ENCODE measurements at regions not wholly inside any gene's neighbourhood (a gene's known extent, or its start where the extent isn't known, plus 50 kb on each side); places are given as distances from the start of the nearest gene placed in this dataset.

DNA sequence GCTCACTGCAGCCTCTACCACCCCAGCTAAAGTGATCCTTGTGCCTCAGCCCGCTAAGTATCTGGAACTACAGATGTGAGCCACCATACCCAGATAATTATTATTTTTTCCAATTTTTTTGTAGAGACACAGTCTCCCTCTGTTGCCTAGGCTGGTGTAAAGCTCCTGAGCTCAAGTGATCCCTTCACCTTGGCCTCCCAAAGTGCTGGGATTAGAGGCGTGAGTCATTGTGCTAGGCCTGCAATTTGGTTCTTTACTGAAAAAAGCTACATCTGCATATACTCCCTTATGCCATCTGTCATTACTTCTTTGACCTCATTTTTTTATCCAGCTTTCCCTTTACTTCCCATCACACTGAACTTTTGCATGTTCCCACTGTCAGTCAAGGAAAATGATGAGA, 2012.4 kb upstream of the IGFBP7 start:
- intact Hi-C loops (cut with DNase I; ENCODE audit: low total_unique reads): no loop called here
- DNase-seq (ENCODE audit: low spot score in 2 of 2): no peak
- TF ChIP-seq, protein P1, sequence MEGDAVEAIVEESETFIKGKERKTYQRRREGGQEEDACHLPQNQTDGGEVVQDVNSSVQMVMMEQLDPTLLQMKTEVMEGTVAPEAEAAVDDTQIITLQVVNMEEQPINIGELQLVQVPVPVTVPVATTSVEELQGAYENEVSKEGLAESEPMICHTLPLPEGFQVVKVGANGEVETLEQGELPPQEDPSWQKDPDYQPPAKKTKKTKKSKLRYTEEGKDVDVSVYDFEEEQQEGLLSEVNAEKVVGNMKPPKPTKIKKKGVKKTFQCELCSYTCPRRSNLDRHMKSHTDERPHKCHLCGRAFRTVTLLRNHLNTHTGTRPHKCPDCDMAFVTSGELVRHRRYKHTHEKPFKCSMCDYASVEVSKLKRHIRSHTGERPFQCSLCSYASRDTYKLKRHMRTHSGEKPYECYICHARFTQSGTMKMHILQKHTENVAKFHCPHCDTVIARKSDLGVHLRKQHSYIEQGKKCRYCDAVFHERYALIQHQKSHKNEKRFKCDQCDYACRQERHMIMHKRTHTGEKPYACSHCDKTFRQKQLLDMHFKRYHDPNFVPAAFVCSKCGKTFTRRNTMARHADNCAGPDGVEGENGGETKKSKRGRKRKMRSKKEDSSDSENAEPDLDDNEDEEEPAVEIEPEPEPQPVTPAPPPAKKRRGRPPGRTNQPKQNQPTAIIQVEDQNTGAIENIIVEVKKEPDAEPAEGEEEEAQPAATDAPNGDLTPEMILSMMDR (IDR thresholded peaks at IDR 0.05): no peak
- TF ChIP-seq POLR2A (IDR thresholded peaks at IDR 0.05): no peak
- 29 to 81% methylated on average over 1 to 2 of the region's 2 CpGs for WGBS, 2 donors
- H3K4me3 ChIP-seq (ENCODE audit: low read depth, poor library complexity, severe bottlenecking): no peak overlapping the region

DNA sequence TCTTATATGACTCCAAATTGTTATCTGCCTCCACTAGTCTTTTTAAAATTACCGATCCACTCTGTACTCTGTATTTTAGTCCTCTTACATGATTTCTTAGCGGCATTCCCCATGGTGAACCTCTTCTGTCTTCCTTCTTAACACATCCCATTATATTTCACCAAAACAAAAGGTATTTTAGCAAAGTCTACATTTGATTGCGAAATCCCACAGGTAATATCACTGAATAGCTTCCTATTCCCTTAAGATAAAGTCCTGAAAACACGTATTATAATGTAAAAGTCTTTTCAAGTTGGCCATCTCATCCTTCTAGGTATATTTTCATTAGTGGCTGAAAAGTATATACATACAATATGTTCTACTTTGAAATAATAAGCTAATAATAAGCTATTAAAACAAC, 2016.0 kb upstream of the IGFBP7 start:
- intact Hi-C loops (cut with DNase I; ENCODE audit: low total_unique reads): no loop called here
- TF ChIP-seq, protein P1 (IDR thresholded peaks at IDR 0.05): no peak
- no peak for TF ChIP-seq POLR2A (IDR thresholded peaks at IDR 0.05)
- H3K4me3 ChIP-seq (ENCODE audit: low read depth, poor library complexity, severe bottlenecking): no peak overlapping the region
- no peak for DNase-seq (ENCODE audit: low spot score in 2 of 2)
- 86 to 87% methylated on average over 4 of the region's 4 CpGs for WGBS, 2 donors

DNA sequence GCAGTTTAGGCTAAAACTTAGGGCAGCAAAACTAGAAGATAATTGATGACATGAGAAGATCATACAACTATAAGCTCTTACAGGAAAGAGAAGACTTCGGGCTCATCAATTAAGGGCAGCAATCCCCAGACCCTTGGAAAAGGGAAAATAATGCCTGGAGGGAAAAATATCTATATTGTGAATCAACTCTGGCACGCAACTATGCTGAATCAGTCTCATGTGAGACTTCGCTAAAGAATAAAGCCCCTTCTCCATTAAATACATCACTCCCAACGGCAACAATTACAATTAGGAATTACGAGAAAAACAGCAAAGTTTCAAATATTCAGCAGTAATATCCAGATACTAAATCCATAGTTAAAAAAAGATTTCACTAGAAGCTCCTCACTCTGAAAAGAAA, 2016.8 kb upstream of the IGFBP7 start:
- WGBS, 2 donors: 39 to 50% methylated on average over 5 of the region's 5 CpGs
- no peak for DNase-seq (ENCODE audit: low spot score in 2 of 2)
- TF ChIP-seq, protein P1 (IDR thresholded peaks at IDR 0.05): no peak
- no peak for TF ChIP-seq POLR2A (IDR thresholded peaks at IDR 0.05)
- intact Hi-C loops (cut with DNase I; ENCODE audit: low total_unique reads): no loop called here
- H3K4me3 ChIP-seq (ENCODE audit: low read depth, poor library complexity, severe bottlenecking): no peak overlapping the region

DNA sequence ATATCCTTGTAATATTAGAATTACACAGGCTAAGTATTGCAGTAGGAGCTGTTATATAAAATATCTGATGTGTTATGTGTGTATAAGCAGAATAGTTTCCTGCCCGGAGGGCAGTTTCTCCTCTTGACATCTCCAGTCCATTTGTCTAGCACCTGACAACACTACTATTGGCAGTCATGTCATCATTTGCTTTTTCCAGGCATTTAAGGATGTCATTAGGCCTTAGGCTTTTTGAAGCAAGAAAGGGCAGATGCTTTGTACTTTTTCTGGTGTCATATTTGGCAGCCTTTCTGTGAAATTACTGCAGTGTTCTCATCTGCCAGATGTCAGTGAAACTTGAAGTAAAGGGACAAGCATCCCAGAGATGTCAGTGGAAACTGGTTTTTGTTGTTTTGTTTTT, 2017.6 kb upstream of the IGFBP7 start:
- WGBS, 2 donors: 23 to 27% methylated on average over 1 of the region's 1 CpG
- no peak overlapping the region for H3K4me3 ChIP-seq (ENCODE audit: low read depth, poor library complexity, severe bottlenecking)
- intact Hi-C loops (cut with DNase I; ENCODE audit: low total_unique reads): no loop called here
- no peak for DNase-seq (ENCODE audit: low spot score in 2 of 2)
- no peak for TF ChIP-seq POLR2A (IDR thresholded peaks at IDR 0.05)
- TF ChIP-seq, protein P1 (IDR thresholded peaks at IDR 0.05): no peak

DNA sequence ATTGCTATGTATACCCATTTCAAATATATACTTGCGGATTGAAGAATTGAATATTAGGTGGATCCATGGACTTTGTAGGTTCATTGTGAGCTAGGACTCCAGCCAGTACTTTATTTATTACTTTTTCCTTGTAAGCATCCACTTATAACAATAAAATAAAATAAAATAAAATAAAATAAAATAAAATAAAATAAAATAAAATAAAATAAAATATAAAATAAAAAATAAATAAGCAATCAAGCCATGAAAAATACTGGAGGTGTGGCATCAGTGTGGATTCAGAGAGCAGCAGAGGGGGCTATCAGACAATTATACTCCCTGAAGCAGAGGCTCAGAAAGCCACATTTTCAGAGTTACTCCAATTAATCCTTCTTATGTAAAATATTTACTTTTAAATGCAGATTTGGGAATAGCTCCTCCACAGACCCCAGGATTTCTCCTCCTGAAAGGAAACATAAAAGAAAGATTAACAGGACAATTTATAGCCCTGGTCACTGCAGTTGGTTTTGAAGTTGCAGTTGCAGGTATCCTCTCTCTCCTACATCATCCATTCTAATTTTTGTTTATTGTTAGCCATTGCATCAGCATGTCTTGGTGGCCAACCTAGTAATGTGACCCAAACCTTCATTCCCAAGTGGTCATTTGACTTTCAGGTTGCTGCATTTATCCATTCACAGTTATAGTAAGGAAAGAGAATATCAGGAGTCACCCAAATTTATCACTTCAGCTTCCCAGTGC, 2025.2 kb upstream of the IGFBP7 start:
- intact Hi-C loops (cut with DNase I; ENCODE audit: low total_unique reads): no loop called here
- TF ChIP-seq, protein P1 (IDR thresholded peaks at IDR 0.05): no peak
- TF ChIP-seq POLR2A (IDR thresholded peaks at IDR 0.05): no peak
- no peak for DNase-seq (ENCODE audit: low spot score in 2 of 2)
- H3K4me3 ChIP-seq (ENCODE audit: low read depth, poor library complexity, severe bottlenecking): no peak overlapping the region
- WGBS, 2 donors: 86 to 93% methylated on average over 1 of the region's 1 CpG

DNA sequence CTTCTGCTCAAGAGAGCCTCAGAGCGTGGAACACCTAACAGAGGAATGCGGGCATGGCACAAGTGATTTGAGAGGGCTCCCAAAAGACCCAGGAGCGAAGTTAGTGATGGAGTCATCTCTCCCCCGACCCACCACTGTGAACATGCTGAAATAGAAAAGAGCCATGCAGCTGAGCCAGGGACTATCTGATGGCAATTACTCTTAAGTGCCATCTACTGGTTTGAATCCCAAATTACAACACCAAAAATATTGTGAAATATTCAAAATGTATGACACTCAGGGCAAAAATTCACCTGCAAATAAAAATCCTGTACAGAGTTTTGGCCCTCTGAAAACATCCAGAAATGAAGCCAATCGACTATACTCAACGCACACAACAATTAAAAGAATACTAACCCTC, 2038.9 kb upstream of the ADGRL3 start:
- WGBS, 2 donors: 71 to 80% methylated on average over 6 of the region's 6 CpGs
- no peak for DNase-seq (ENCODE audit: low spot score in 2 of 2)
- H3K4me3 ChIP-seq (ENCODE audit: low read depth, poor library complexity, severe bottlenecking): no peak overlapping the region
- TF ChIP-seq, protein P1 (IDR thresholded peaks at IDR 0.05): no peak
- no peak for TF ChIP-seq POLR2A (IDR thresholded peaks at IDR 0.05)
- intact Hi-C loops (cut with DNase I; ENCODE audit: low total_unique reads): no loop called here

Data from lower leg skin (tissue), 4 donors.